IMR-90 (cell line): ENCODE measurements at regions not wholly inside any gene's neighbourhood (a gene's known extent, or its start where the extent isn't known, plus 50 kb on each side); places are given as distances from the start of the nearest gene placed in this dataset.

Source experiments
- ATAC-seq: fragments of 200-7000 bp; cut with Tn5 transposase; 2 replicates; pipeline ENCODE4 v1.9.1; 2020; ENCODE audit warnings: low read depth, mild to moderate bottlenecking, moderate library complexity
- BruUV-seq: library from RNA; stranded (reverse); fragments of 400-500 nt; replicated peaks from 2 replicates; lab custom pipeline; 2021; lab: Mats Ljungman, UMichigan
- CTCF ChIA-PET: fragments of 300-600 bp; formaldehyde crosslinking; extraction: SDS; loops from one replicate; lab custom pipeline; 2021; ENCODE audit warnings: antibody characterized with exemption; lab: Yijun Ruan, JAX
- POLR2A ChIA-PET: fragments of 300-600 bp; sonication (Branson Sonifier 250); formaldehyde crosslinking; loops from one replicate; lab custom pipeline; 2022; ENCODE audit warnings: antibody characterized with exemption; ENCODE audit not compliant: unreplicated experiment; lab: Charles Lee
- DNase-seq: peaks from one replicate; pipeline ENCODE4 v3.0.0; 2013
- H2AFZ ChIP-seq: replicated peaks from 2 replicates; pipeline ENCODE3; 2013; ENCODE audit warnings: low read length, mild to moderate bottlenecking; ENCODE audit not compliant: poor library complexity
- H2AK5ac ChIP-seq: 2 replicates; pipeline ENCODE4 v1.6.1; 2013; ENCODE audit warnings: low read depth, low read length, inconsistent platforms
- H2AK9ac ChIP-seq: replicated peaks from 2 replicates; pipeline ENCODE3; 2013; ENCODE audit warnings: mild to moderate bottlenecking, low read depth, low read length, moderate library complexity; ENCODE audit not compliant: poor library complexity
- H2BK120ac ChIP-seq: 2 replicates; pipeline ENCODE4 v1.6.1; 2013; ENCODE audit warnings: low read depth, low read length, inconsistent platforms
- H2BK15ac ChIP-seq: 3 replicates; pipeline ENCODE4 v1.6.1; 2013; ENCODE audit warnings: low read depth, low read length, inconsistent platforms
- H2BK20ac ChIP-seq: 2 replicates; pipeline ENCODE4 v1.6.1; 2013; ENCODE audit warnings: low read depth, mild to moderate bottlenecking, inconsistent platforms, low read length, moderate library complexity
- H2BK5ac ChIP-seq: 2 replicates; pipeline ENCODE4 v1.6.1; 2013; ENCODE audit warnings: mild to moderate bottlenecking, low read depth, low read length, inconsistent platforms; ENCODE audit not compliant: poor library complexity, severe bottlenecking
- H3K14ac ChIP-seq: replicated peaks from 2 replicates; pipeline ENCODE4 v1.6.1; 2013; ENCODE audit warnings: low read depth, low read length, inconsistent platforms
- H3K18ac ChIP-seq: 2 replicates; pipeline ENCODE4 v1.6.1; 2013; ENCODE audit warnings: low read depth, low read length, control low read depth
- H3K23ac ChIP-seq: 2 replicates; pipeline ENCODE4 v1.6.1; 2013; ENCODE audit warnings: low read depth, low read length, inconsistent platforms
- H3K27ac ChIP-seq: 2 replicates; pipeline ENCODE4 v1.5.1; 2013; ENCODE audit warnings: mild to moderate bottlenecking, control low read depth, low read length; ENCODE audit not compliant: insufficient read depth
- H3K27me3 ChIP-seq: 2 replicates; pipeline ENCODE4 v1.6.1; 2013; ENCODE audit warnings: low read length; ENCODE audit not compliant: control insufficient read depth, insufficient read depth
- H3K36me3 ChIP-seq: 2 replicates; pipeline ENCODE4 v1.6.1; 2013; ENCODE audit warnings: low read length, mixed read lengths; ENCODE audit not compliant: control insufficient read depth, insufficient read depth
- H3K4ac ChIP-seq: 2 replicates; pipeline ENCODE4 v1.6.1; 2013; ENCODE audit warnings: low read depth, low read length, inconsistent platforms
- H3K4me1 ChIP-seq: 2 replicates; pipeline ENCODE4 v1.6.1; 2013; ENCODE audit warnings: low read length, mixed read lengths; ENCODE audit not compliant: control insufficient read depth, insufficient read depth
- H3K4me2 ChIP-seq: 2 replicates; pipeline ENCODE4 v1.6.1; 2013; ENCODE audit warnings: low read depth, mild to moderate bottlenecking, control low read depth, low read length, moderate library complexity
- H3K4me3 ChIP-seq: 2 replicates; pipeline ENCODE4 v1.5.1; 2013; ENCODE audit warnings: low read depth, mild to moderate bottlenecking, control low read depth, low read length, moderate library complexity; ENCODE audit not compliant: insufficient read depth
- H3K56ac ChIP-seq: 2 replicates; pipeline ENCODE4 v1.6.1; 2013; ENCODE audit warnings: low read length, inconsistent platforms; ENCODE audit not compliant: insufficient read depth; ENCODE audit errors: extremely low read depth
- H3K79me1 ChIP-seq, 2 experiments: 2 replicates each; pipeline ENCODE4 v1.6.1; 2013; ENCODE audit warnings: low read length in 2 of 2, inconsistent platforms in 1 of 2, low read depth in 1 of 2
- H3K9ac ChIP-seq: 2 replicates; pipeline ENCODE4 v1.6.1; 2013; ENCODE audit warnings: low read depth, low read length, control low read depth
- H3K9me1 ChIP-seq: 2 replicates; pipeline ENCODE4 v1.6.1; 2013; ENCODE audit warnings: low read length, inconsistent platforms; ENCODE audit not compliant: insufficient read depth
- H3K9me3 ChIP-seq: 2 replicates; pipeline ENCODE4 v1.6.1; 2013; ENCODE audit warnings: low read length; ENCODE audit not compliant: control insufficient read depth, insufficient read depth
- H4K20me1 ChIP-seq: 2 replicates; pipeline ENCODE4 v1.6.1; 2013; ENCODE audit warnings: low read length, inconsistent platforms; ENCODE audit not compliant: insufficient read depth
- H4K5ac ChIP-seq: 2 replicates; pipeline ENCODE4 v1.6.1; 2013; ENCODE audit warnings: mild to moderate bottlenecking, low read depth, low read length, control low read depth
- H4K8ac ChIP-seq, 2 experiments: 2 replicates each; pipeline ENCODE4 v1.6.1; 2013; ENCODE audit warnings: low read depth in 2 of 2, low read length in 2 of 2, control low read depth in 1 of 2, inconsistent platforms in 1 of 2
- H4K91ac ChIP-seq: 2 replicates; pipeline ENCODE4 v1.6.1; 2013; ENCODE audit warnings: low read depth, low read length, inconsistent platforms; ENCODE audit not compliant: insufficient read depth
- FOS ChIP-seq: fragments of 150-350 bp; IDR thresholded peaks from 2 replicates; pipeline ENCODE4 v1.6.1; 2016; ENCODE audit warnings: low read depth, low read length
- MAFK ChIP-seq: IDR thresholded peaks from 2 replicates; pipeline ENCODE4 v1.6.1; 2012; ENCODE audit warnings: low read depth, low read length, improper control_type of control experiment
- WGBS, 2 experiments: methylation state at CpG; one replicate each; pipeline versions ENCODE4 v1.1.5 to v1.1.7; 2013; ENCODE audit warnings: missing lambda C conversion rate in 2 of 2; ENCODE audit not compliant: insufficient read length in 1 of 2; ENCODE audit errors: extremely low coverage in 2 of 2; 5-methylcytosine and 5-hydroxymethylcytosine counted together
- dilution Hi-C: fragments of 300-500 bp; cut with HindIII; formaldehyde crosslinking; loops from one replicate; pipeline ENCODE4 v1.14.3; 2018; ENCODE audit warnings: low sequenced_read_pairs; ENCODE audit not compliant: unreplicated experiment
- in situ Hi-C: fragments of 300-500 bp; cut with MboI; formaldehyde crosslinking; loops from 3 replicates; pipeline ENCODE4 v1.14.3; 2019; ENCODE audit warnings: low sequenced_read_pairs, inconsistent platforms, mixed read lengths
- intact Hi-C: fragments of 100-400 bp; cut with micrococcal nuclease; formaldehyde crosslinking; loops from 2 replicates; pipeline ENCODE4 v1.10.0; 2022

GRCh38 chr13:69243366-69243765 is 864.3 kb upstream of the ATXN8OS start:
- no peak overlapping the region for H3K27ac ChIP-seq
- H3K4ac ChIP-seq: no peak overlapping the region
- no peaks in the 10 kb centered on the region for H4K20me1 ChIP-seq
- no peak overlapping the region for H3K56ac ChIP-seq
- H3K14ac ChIP-seq: no peak overlapping the region
- no peak for ATAC-seq
- no peak overlapping the region for H3K4me3 ChIP-seq
- H2BK120ac ChIP-seq: no peak overlapping the region
- no peak overlapping the region for H2BK15ac ChIP-seq
- dilution Hi-C loops: no loop called here
- H3K4me1 ChIP-seq: no peaks in the 10 kb centered on the region
- H3K27me3 ChIP-seq: no peaks in the 10 kb centered on the region
- no peak overlapping the region for H3K4me2 ChIP-seq
- intact Hi-C loops: no loop called here
- no peak overlapping the region for H2AFZ ChIP-seq
- BruUV-seq: no TSS peak
- H3K23ac ChIP-seq: no peak overlapping the region
- H4K91ac ChIP-seq: no peak overlapping the region
- no peak overlapping the region for H2AK9ac ChIP-seq
- peaks cover 4% of the 10 kb centered on the region for H3K9me3 ChIP-seq
- H2AK5ac ChIP-seq: no peak overlapping the region
- DNase-seq: no peak
- WGBS, 2 experiments: no CpG with 5 or more reads among the region's 1 CpG
- in situ Hi-C loops: no loop called here
- H3K9me1 ChIP-seq: no peaks in the 10 kb centered on the region
- H4K8ac ChIP-seq: no peak overlapping the region
- no peak overlapping the region for H3K9ac ChIP-seq
- H3K36me3 ChIP-seq: no peaks in the 10 kb centered on the region
- ChIA-PET CTCF (no interaction called here), POLR2A (no interaction called here)
- no peaks in the 10 kb centered on the region for H3K79me1 ChIP-seq
- H4K5ac ChIP-seq: no peak overlapping the region
- no peak overlapping the region for H2BK5ac ChIP-seq
- no peak overlapping the region for H3K18ac ChIP-seq
- H2BK20ac ChIP-seq: no peak overlapping the region
- TF ChIP-seq MAFK (no peak), FOS (no peak)
